ENCODE measurements at regions not wholly inside any gene's neighbourhood (a gene's known extent, or its start where the extent isn't known, plus 50 kb on each side); places are given as distances from the start of the nearest gene placed in this dataset.

GRCh38 chr7:13181216-13181615 lies 493.8 kb downstream of the ARL4A start:
- no peak overlapping the region for H3K27ac ChIP-seq
- TF ChIP-seq, protein P1, sequence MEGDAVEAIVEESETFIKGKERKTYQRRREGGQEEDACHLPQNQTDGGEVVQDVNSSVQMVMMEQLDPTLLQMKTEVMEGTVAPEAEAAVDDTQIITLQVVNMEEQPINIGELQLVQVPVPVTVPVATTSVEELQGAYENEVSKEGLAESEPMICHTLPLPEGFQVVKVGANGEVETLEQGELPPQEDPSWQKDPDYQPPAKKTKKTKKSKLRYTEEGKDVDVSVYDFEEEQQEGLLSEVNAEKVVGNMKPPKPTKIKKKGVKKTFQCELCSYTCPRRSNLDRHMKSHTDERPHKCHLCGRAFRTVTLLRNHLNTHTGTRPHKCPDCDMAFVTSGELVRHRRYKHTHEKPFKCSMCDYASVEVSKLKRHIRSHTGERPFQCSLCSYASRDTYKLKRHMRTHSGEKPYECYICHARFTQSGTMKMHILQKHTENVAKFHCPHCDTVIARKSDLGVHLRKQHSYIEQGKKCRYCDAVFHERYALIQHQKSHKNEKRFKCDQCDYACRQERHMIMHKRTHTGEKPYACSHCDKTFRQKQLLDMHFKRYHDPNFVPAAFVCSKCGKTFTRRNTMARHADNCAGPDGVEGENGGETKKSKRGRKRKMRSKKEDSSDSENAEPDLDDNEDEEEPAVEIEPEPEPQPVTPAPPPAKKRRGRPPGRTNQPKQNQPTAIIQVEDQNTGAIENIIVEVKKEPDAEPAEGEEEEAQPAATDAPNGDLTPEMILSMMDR (conservative IDR thresholded peaks at IDR 0.05; ENCODE audit: low read depth) = no peak
- ChIA-PET POLR2A (ENCODE audit: low non-redundant PET) (no interaction called here), CTCF (no interaction called here)
- no peak for DNase-seq (ENCODE audit: low spot score)

GRCh38 chr7:13185139-13185538 lies 497.7 kb downstream of the ARL4A start:
- POLR2A ChIA-PET (ENCODE audit: low non-redundant PET) = no interaction called here
- no peak overlapping the region for H3K27ac ChIP-seq
- TF ChIP-seq, protein P1 (conservative IDR thresholded peaks at IDR 0.05; ENCODE audit: low read depth) = no peak
- DNase-seq (ENCODE audit: low spot score) = no peak
- CTCF ChIA-PET = no interaction called here

DNA sequence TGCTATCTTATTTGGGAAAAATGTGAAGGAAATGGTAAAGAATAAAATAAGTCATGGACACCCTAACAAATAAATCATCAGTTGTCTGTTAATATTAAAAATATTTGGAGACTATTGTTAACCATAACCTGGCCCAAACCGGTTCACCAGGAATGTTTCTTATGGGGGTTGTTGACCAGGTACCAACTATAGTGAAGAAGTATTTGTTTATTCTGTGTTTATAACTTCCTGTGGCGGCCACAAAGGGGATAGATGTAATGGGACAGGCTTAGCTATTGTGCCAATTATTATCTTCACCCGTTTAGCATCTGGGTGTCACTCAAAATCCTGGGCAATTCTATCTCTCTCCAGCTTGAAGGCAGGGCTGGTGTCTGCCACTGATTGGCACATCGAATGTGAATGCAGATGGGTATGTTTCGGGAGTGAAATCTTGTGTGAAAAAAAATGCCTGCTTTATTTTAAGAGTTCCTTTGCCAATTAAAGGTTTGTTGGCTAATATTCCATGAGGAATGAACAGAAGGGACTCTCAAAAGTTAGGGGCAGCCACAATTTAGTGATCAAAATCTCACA lies 500.9 kb downstream of the ARL4A start:
- H3K27ac ChIP-seq = no peak overlapping the region
- no peak for DNase-seq (ENCODE audit: low spot score)
- ChIA-PET CTCF (no interaction called here), POLR2A (ENCODE audit: low non-redundant PET) (no interaction called here)
- TF ChIP-seq, protein P1 (conservative IDR thresholded peaks at IDR 0.05; ENCODE audit: low read depth) = no peak

DNA sequence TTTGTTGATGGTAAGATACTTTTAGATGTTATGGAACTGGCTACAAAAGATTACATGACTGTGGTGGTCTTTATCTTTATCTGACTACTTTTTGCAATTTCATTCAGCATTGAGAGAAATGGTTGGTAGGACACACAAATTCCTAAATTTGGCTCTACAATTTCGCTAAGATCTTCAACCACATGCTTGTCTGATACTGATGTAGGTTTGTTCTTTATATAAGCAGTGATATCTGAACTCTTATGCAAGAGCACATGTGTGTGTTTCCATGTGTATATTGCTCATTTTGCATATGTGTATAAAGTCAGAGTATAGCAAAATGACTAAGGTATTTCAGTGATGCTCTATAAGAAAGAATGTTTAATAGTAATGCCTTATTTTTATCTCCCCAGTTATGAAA lies 501.5 kb downstream of the ARL4A start:
- ChIA-PET CTCF (no interaction called here), POLR2A (ENCODE audit: low non-redundant PET) (no interaction called here)
- DNase-seq (ENCODE audit: low spot score) = no peak
- TF ChIP-seq, protein P1 (conservative IDR thresholded peaks at IDR 0.05; ENCODE audit: low read depth) = no peak
- no peak overlapping the region for H3K27ac ChIP-seq

DNA sequence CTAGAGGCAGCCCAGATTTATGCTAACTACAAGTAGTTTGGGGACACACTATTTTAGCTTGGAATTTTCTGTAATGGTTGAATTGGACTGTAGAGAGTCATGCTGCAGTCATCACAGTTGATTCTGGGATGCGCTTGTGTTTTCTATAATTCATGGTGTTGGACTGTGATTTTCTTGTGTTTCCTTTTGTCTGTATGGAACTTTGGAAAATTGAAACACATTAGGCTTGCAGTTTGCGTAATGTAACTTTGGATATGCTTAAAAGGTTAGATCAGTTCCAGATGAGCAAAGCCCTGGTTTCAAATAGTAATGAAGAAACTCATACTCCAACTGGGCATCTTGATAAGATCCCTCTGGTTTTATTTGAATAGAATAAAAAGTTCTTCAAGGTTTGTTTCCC lies 502.2 kb downstream of the ARL4A start:
- DNase-seq (ENCODE audit: low spot score) = no peak
- TF ChIP-seq, protein P1 (conservative IDR thresholded peaks at IDR 0.05; ENCODE audit: low read depth) = no peak
- ChIA-PET POLR2A (ENCODE audit: low non-redundant PET) (no interaction called here), CTCF (no interaction called here)
- no peak overlapping the region for H3K27ac ChIP-seq

- ChIA-PET CTCF (interaction anchor here (0.6 kb wide), 1 partner anchor 15 kb away, joined by 4 read pairs; no protein-coding TSS in a partner anchor), POLR2A (ENCODE audit: low non-redundant PET) (no interaction called here)
- no peak overlapping the region for H3K27ac ChIP-seq
- TF ChIP-seq, protein P1 (conservative IDR thresholded peaks at IDR 0.05; ENCODE audit: low read depth) = no peak
- no peak for DNase-seq (ENCODE audit: low spot score)
Observed at GRCh38 chr7:13197501-13197900, 510.1 kb downstream of the ARL4A start.

GRCh38 chr7:13198036-13198435 lies 510.6 kb downstream of the ARL4A start:
- no peak for DNase-seq (ENCODE audit: low spot score)
- ChIA-PET POLR2A (ENCODE audit: low non-redundant PET) (no interaction called here), CTCF (no interaction called here)
- H3K27ac ChIP-seq = no peak overlapping the region
- TF ChIP-seq, protein P1 (conservative IDR thresholded peaks at IDR 0.05; ENCODE audit: low read depth) = no peak

Data from RWPE1 (cell line).